Tibial artery (tissue), 4 donors: ENCODE measurements at regions not wholly inside any gene's neighbourhood (a gene's known extent, or its start where the extent isn't known, plus 50 kb on each side); places are given as distances from the start of the nearest gene placed in this dataset.

Experiments used
- DNase-seq, 2 donors: peaks; one replicate each; pipeline ENCODE4 v3.0.0-alpha.2; 2019
- H3K27ac ChIP-seq, 2 donors: fragments of 200-600 bp; sonication (generic) in 1 of 2; 1 replicate in 1 of 2; 2 replicates in 1 of 2; pipeline ENCODE4 v1.5.1; 2018 to 2019; ENCODE audit warnings: mild to moderate bottlenecking in 1 of 2
- H3K27me3 ChIP-seq, 2 donors: fragments of 200-600 bp; sonication (generic) in 1 of 2; one replicate each; pipeline versions ENCODE4 v1.5.1 to v1.6.0; 2016 to 2019
- H3K36me3 ChIP-seq, 3 donors: fragments of 200-600 bp; sonication (generic) in 2 of 3; one replicate each; pipeline ENCODE4 v1.5.1; 2016 to 2019; ENCODE audit warnings: mild to moderate bottlenecking in 2 of 3
- H3K4me1 ChIP-seq, 4 donors: fragments of 200-600 bp; sonication (generic) in 2 of 4; 1 replicate in 3 of 4; 2 replicates in 1 of 4; pipeline ENCODE4 v1.5.1; 2016 to 2019
- H3K4me3 ChIP-seq, 2 donors: fragments of 200-600 bp; sonication (generic) in 1 of 2; 1 replicate in 1 of 2; 2 replicates in 1 of 2; pipeline ENCODE4 v1.5.1; 2018 to 2019; ENCODE audit warnings: mild to moderate bottlenecking in 2 of 2
- H3K9me3 ChIP-seq, 3 donors: fragments of 200-600 bp; sonication (generic) in 1 of 3; one replicate each; pipeline ENCODE4 v1.5.1; 2016 to 2019
- intact Hi-C: fragments of 100-400 bp; cut with DNase I; formaldehyde crosslinking; loops from one replicate; pipeline ENCODE4 v1.15.0; 2023; ENCODE audit warnings: low total_unique reads
- TF ChIP-seq, protein P1 (sequence below), 2 experiments: fragments of 200-600 bp in 1 of 2; fragments of 450-650 bp in 1 of 2; IDR thresholded peaks; one replicate each; pipeline ENCODE4 v1.5.1; 2017 to 2019; ENCODE audit warnings: antibody characterized with exemption in 2 of 2, mild to moderate bottlenecking in 1 of 2, moderate library complexity in 1 of 2

DNA sequence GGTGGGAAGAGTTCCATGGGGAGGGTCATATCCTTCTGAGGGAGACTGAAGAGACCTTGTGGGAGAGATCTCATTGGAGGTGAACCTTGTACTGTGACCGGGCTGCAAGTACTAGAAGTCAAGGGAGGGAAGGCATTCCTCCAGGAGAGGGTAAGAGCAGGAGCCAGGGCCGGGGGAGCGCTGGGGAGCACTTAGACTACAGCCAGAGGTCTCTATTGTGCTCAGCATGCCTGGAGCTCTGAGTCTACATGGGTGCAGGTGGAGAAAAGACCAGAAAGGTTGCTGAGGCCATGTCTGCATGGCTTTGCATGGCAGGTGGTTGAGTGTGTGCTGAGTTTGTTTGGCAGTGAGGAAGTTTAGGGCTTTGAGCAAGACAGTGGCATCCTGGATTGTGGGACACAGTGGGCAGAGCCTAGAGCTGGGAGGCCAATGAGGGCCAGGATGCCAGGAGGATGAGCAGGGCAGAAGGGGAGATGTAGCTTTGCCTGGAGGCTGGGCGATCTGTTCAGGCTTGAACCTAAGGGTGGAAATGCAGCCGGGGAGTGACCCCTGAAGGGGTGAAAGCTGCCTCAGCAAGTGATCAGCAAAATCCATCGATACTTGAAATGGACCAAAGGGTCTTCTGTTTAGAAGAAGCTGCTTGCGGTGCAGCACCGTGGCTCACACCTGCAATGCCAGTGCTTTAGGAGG, 317.4 kb upstream of the TNRC6C start:
- peaks cover 0 to 17% of the 10 kb centered on the region in 2 donors for H3K27me3 ChIP-seq
- H3K27ac ChIP-seq: no peak overlapping the region
- TF ChIP-seq, protein P1, sequence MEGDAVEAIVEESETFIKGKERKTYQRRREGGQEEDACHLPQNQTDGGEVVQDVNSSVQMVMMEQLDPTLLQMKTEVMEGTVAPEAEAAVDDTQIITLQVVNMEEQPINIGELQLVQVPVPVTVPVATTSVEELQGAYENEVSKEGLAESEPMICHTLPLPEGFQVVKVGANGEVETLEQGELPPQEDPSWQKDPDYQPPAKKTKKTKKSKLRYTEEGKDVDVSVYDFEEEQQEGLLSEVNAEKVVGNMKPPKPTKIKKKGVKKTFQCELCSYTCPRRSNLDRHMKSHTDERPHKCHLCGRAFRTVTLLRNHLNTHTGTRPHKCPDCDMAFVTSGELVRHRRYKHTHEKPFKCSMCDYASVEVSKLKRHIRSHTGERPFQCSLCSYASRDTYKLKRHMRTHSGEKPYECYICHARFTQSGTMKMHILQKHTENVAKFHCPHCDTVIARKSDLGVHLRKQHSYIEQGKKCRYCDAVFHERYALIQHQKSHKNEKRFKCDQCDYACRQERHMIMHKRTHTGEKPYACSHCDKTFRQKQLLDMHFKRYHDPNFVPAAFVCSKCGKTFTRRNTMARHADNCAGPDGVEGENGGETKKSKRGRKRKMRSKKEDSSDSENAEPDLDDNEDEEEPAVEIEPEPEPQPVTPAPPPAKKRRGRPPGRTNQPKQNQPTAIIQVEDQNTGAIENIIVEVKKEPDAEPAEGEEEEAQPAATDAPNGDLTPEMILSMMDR (IDR thresholded peaks at IDR 0.05): no peak
- no peaks in the 10 kb centered on the region for H3K9me3 ChIP-seq
- H3K36me3 ChIP-seq: no peaks in the 10 kb centered on the region
- no peak overlapping the region for H3K4me3 ChIP-seq
- no peak for DNase-seq
- peaks cover 0 to 11% (median 3%) of the 10 kb centered on the region in 4 donors for H3K4me1 ChIP-seq
- intact Hi-C loops: no loop called here

DNA sequence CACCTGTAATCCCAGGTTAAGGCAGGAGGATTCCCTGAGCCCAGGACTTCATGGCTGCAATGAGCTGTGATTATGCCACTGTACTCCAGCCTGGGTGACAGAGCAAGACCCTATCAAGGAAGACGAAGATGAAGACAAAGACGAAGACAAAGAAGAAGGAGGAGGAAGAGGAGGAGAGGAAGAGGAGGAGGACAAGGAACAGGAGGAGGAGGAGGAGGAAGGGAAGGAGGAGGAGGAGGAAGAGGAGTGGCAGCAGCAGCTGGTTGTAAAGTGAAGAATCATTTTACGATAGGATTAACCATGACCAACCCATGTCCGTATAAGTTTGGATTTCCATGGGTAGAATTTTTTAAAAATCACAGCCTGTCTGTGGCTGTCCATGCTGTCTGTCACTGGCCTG, 316.8 kb upstream of the TNRC6C start:
- TF ChIP-seq, protein P1 (IDR thresholded peaks at IDR 0.05): no peak
- Histone ChIP-seq H3K9me3 (no peaks in the 10 kb centered on the region), H3K27me3 (peaks cover 0 to 17% of the 10 kb centered on the region in 2 donors), H3K36me3 (no peaks in the 10 kb centered on the region), H3K4me1 (peaks cover 0 to 11% (median 3%) of the 10 kb centered on the region in 4 donors), H3K27ac (no peak overlapping the region), H3K4me3 (no peak overlapping the region)
- no peak for DNase-seq
- intact Hi-C loops: no loop called here

DNA sequence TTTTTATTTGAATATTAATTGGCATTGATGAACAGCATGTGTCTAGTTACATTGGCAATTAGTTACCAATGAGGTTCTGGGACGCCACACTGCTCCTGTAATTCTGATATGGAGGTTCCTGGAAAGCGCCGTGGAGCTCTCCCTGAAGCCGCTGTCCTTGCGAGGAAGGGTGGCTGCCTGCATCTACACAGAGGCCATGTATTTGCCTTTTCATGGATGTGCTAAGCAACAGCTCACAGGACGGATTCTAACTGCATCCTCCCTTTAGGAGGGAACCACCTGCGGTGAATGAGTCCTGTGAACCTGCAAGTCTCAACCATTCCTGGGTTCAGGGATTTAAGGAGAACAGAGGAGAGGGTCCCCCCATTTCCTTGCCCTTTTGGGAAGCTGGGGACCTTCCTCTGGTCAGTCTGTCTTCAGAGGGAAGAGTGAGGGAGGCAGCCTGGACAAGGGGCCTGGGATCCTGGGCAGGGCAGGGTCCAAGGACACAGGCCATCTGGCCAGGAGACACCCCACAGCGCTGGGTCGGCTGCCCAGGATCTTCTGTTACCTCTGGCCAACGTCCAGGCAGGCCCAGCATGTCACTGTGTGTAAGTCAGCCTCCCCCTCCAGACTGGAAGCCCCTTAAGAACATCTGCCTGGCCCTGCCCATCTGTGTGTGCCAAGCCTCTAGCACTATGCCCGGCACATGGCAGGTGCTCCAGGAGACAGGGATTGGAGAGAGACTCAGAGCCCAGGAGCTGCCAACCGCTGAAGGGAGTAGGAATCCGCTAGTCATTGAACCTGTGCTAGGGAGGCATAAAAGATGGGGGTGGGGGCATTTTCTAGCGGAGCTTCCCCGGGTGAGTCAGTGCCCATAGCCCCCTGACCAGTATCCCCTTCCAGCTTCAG, 314.1 kb upstream of the TNRC6C start:
- intact Hi-C loops: no loop called here
- H3K4me1 ChIP-seq: peaks cover 0 to 11% (median 3%) of the 10 kb centered on the region in 4 donors
- H3K4me3 ChIP-seq: no peak overlapping the region
- DNase-seq: no peak
- no peak overlapping the region for H3K27ac ChIP-seq
- H3K36me3 ChIP-seq: no peaks in the 10 kb centered on the region
- H3K27me3 ChIP-seq: peaks cover 0 to 8% of the 10 kb centered on the region in 2 donors
- no peaks in the 10 kb centered on the region for H3K9me3 ChIP-seq
- TF ChIP-seq, protein P1 (IDR thresholded peaks at IDR 0.05): no peak

DNA sequence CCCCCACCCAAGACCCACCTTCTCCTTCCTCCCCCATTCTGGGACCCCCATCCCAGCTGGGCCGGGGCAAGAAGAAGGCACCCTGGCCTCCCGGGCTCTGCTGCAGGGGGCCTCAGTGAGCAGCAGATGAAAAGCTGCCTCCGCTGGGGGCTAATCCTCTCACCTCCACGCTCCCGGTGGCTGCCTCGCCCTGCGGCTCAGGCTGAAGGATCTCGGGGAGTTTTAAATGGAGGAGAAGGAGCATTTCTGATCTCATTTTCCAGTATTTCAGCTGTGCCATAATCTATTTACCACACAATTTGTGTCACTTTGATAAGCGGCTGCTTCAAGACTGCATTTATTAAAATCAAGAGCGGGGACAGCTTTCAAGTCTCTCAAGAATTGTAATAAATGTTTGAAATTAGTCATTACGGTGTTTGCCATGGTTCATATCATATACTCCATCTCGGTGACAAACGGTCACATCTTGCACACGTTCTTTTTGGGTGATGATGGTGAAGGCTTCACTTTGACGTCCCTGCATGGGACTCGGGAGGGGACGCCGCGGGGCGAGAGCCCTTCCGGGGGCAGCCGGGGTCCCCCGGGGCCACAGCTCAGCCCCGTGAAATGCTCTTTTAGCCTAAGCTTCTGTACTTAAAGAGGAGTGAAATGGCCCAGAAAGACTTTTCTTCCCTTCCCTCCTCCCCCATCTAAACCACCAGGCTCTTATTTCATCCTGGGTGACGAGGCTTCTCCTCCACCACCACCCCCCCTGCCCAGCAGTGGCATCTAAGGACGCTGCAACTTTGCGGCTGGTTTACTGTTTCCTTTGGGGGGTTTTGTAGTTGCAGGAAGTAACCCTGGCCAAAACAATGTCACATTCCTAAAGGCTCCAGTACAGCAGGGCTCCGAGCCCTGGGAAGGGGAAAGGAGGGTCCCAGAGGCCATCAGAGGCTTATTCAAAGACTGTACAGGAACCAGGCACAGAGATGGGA, 313.1 kb upstream of the TNRC6C start:
- H3K9me3 ChIP-seq: no peaks in the 10 kb centered on the region
- intact Hi-C loops: no loop called here
- no peak overlapping the region for H3K27ac ChIP-seq
- no peak for DNase-seq
- no peaks in the 10 kb centered on the region for H3K36me3 ChIP-seq
- H3K4me1 ChIP-seq: peaks cover 0 to 11% (median 3%) of the 10 kb centered on the region in 4 donors
- TF ChIP-seq, protein P1 (IDR thresholded peaks at IDR 0.05): no peak
- no peak overlapping the region for H3K4me3 ChIP-seq
- H3K27me3 ChIP-seq: peaks cover 0 to 8% of the 10 kb centered on the region in 2 donors

DNA sequence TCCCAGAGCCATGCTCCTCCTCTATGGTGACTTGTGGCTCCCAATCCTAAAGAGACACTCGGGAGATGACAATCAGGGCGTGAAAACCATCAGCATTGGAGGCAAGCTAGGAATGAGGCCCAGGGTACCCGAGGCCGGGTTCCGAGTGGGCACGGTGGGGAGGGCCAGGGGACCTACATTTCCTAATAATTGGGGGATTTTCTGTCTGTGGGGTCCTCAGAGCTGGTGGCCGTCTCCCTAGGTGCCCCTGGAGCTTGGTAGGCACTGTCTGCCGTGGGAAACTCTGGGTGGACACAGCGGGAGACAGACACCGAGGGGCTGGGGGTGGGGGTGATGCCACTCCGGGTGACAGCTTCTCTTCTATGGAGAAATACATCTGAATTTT, 312.5 kb upstream of the TNRC6C start:
- Histone ChIP-seq H3K27ac (no peak overlapping the region), H3K36me3 (no peaks in the 10 kb centered on the region), H3K27me3 (peaks cover 0 to 8% of the 10 kb centered on the region in 2 donors), H3K4me3 (no peak overlapping the region), H3K4me1 (peaks cover 0 to 11% (median 3%) of the 10 kb centered on the region in 4 donors), H3K9me3 (no peaks in the 10 kb centered on the region)
- intact Hi-C loops: no loop called here
- TF ChIP-seq, protein P1 (IDR thresholded peaks at IDR 0.05): no peak
- DNase-seq: no peak
